Myocyte (in vitro differentiated cells): ENCODE measurements at regions not wholly inside any gene's neighbourhood (a gene's known extent, or its start where the extent isn't known, plus 50 kb on each side); places are given as distances from the start of the nearest gene placed in this dataset.
A peak's percentile ranks its signal among the peaks of the same experiment; 100 is the strongest.
"Not testable (repeated sequence)": the region's sequence is repeated elsewhere in the genome, so short reads cannot be mapped to it uniquely, and the experiment has no call there.

ENCODE experiments used
- DNase-seq: peaks from one replicate; pipeline ENCODE4 v3.0.0-alpha.2; 2012; ENCODE audit warnings: low read depth

- no peak for DNase-seq
These were observed 261.2 kb upstream of the NFIA start for GRCh38 chr1:60821156-60821555.

- no peak for DNase-seq
These were observed 263.2 kb upstream of the NFIA start for GRCh38 chr1:60818969-60819701.

GRCh38 chr1:60813071-60813470 lies 269.3 kb upstream of the NFIA start:
- no peak for DNase-seq

GRCh38 chr1:60809204-60809980 lies 273.0 kb upstream of the NFIA start:
- DNase-seq: no peak

GRCh38 chr1:60808676-60809075 lies 273.7 kb upstream of the NFIA start:
- no peak for DNase-seq

GRCh38 chr1:60802884-60803283 lies 279.5 kb upstream of the NFIA start:
- DNase-seq: no peak

- DNase-seq: no peak
These were observed 285.0 kb upstream of the NFIA start for GRCh38 chr1:60797351-60797750.

- no peak for DNase-seq
These were observed 291.1 kb upstream of the NFIA start for GRCh38 chr1:60791226-60791625.

- DNase-seq: not testable (repeated sequence)
These were observed 309.3 kb upstream of the NFIA start for GRCh38 chr1:60773099-60773498.

- no peak for DNase-seq
These were observed 313.3 kb upstream of the NFIA start for GRCh38 chr1:60769082-60769481.

- peak; percentile 37 for DNase-seq
These were observed 317.2 kb upstream of the NFIA start for GRCh38 chr1:60765204-60765603.

GRCh38 chr1:60764489-60764888 lies 317.9 kb upstream of the NFIA start:
- DNase-seq: no peak

- DNase-seq: no peak
These were observed 318.6 kb upstream of the NFIA start for GRCh38 chr1:60763741-60764140.

GRCh38 chr1:60762911-60763310 lies 319.4 kb upstream of the NFIA start:
- DNase-seq: no peak

- peak; percentile 14 for DNase-seq
These were observed 320.2 kb upstream of the NFIA start for GRCh38 chr1:60762176-60762575.

GRCh38 chr1:60759291-60759690 lies 323.1 kb upstream of the NFIA start:
- no peak for DNase-seq

- no peak for DNase-seq
These were observed 324.9 kb upstream of the NFIA start for GRCh38 chr1:60757485-60757884.

- DNase-seq: no peak
These were observed 329.1 kb upstream of the NFIA start for GRCh38 chr1:60753036-60753900.

GRCh38 chr1:60751306-60751705 lies 331.1 kb upstream of the NFIA start:
- no peak for DNase-seq

- DNase-seq: no peak
These were observed 335.0 kb upstream of the NFIA start for GRCh38 chr1:60747353-60747752.

- peak; percentile 85 for DNase-seq
These were observed 336.0 kb upstream of the NFIA start for GRCh38 chr1:60746278-60746791.

- no peak for DNase-seq
These were observed 336.9 kb upstream of the NFIA start for GRCh38 chr1:60745484-60745883.
